Kidney (tissue), 13 donors: ENCODE measurements at regions not wholly inside any gene's neighbourhood (a gene's known extent, or its start where the extent isn't known, plus 50 kb on each side); places are given as distances from the start of the nearest gene placed in this dataset.

ENCODE experiments used
- DNase-seq, 5 donors: peaks; one replicate each; pipeline ENCODE4 v3.0.0-alpha.2; 2013 to 2020
- FAIRE-seq: peaks from 2 replicates; lab custom pipeline; 2012; peaks lifted over from hg19 to GRCh38; lab: Jason Lieb, UNC
- H3K27ac ChIP-seq, 2 donors: one replicate each; pipeline ENCODE4 v1.7.0; 2013; ENCODE audit warnings: low read depth in 2 of 2, low read length in 2 of 2, inconsistent platforms in 1 of 2
- H3K27me3 ChIP-seq: one replicate; pipeline ENCODE4 v1.7.1; 2013; ENCODE audit warnings: low read length, inconsistent platforms; ENCODE audit not compliant: control insufficient read depth, insufficient read depth
- H3K36me3 ChIP-seq, 3 donors: one replicate each; pipeline versions ENCODE4 v1.7.0 to v1.7.1; 2013; ENCODE audit warnings: low read length in 3 of 3, control low read depth in 1 of 3, inconsistent platforms in 1 of 3; ENCODE audit not compliant: insufficient read depth in 3 of 3, control insufficient read depth in 2 of 3
- H3K4me1 ChIP-seq, 3 donors: one replicate each; pipeline versions ENCODE4 v1.7.0 to v1.7.1; 2013; ENCODE audit warnings: low read length in 3 of 3, inconsistent platforms in 1 of 3, low read depth in 1 of 3; ENCODE audit not compliant: control insufficient read depth in 2 of 3, insufficient read depth in 2 of 3
- H3K4me3 ChIP-seq, 3 donors: one replicate each; pipeline versions ENCODE4 v1.7.0 to v1.8.1; 2013; ENCODE audit warnings: low read length in 3 of 3, control low read depth in 1 of 3, inconsistent platforms in 1 of 3
- H3K9ac ChIP-seq, 3 donors: one replicate each; pipeline versions ENCODE4 v1.7.0 to v1.7.1; 2013; ENCODE audit warnings: low read length in 3 of 3, control low read depth in 1 of 3, inconsistent platforms in 1 of 3
- H3K9me3 ChIP-seq, 3 donors: one replicate each; pipeline versions ENCODE4 v1.7.0 to v1.7.1; 2013; ENCODE audit warnings: low read length in 3 of 3, control low read depth in 1 of 3, inconsistent platforms in 1 of 3; ENCODE audit not compliant: control insufficient read depth in 2 of 3, insufficient read depth in 1 of 3
- CTCF ChIP-seq: IDR thresholded peaks from 3 replicates; pipeline ENCODE4 v1.5.1; 2012; ENCODE audit warnings: mild to moderate bottlenecking, moderate library complexity, borderline replicate concordance; ENCODE audit not compliant: insufficient read depth; ENCODE audit errors: extremely low read depth
- intact Hi-C: fragments of 100-400 bp; cut with DNase I; formaldehyde crosslinking; loops from one replicate; pipeline ENCODE4 v1.11.1; 2022
- donor health status: control.
- donor health status: control.
- donor health status: control.
- donor health status: control.
- donor health status: control.
- donor health status: DM: yes; HTN: yes; CAD: no.
- donor health status: Normal renal cell carcinoma (clear cell type).

GRCh38 chr9:113781381-113781780 lies 94.7 kb upstream of the ZNF618 start:
- FAIRE-seq, result no peak
- intact Hi-C loops, result no loop called here
- H3K9ac ChIP-seq, result no peak overlapping the region

DNA sequence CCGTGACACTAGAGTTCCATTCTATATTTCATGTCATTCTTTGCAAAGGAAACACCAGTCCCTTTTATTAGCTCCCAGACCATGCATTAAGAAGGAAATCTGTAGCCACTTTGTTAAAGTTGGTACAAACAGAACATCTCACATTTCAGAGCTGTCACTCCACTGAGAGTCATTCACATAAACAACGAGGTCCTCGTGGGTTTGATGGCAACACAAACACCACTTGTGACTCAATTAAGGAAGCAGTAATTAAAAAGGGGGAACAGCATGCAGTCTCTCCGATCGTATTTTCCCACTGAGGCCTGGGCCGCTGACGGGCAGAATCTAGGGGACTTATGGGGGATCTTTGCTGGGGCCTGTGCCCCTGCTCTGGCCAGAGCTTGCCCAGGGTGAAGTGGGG lies 94.2 kb upstream of the ZNF618 start:
- no peak for TF ChIP-seq CTCF
- no peaks in the 10 kb centered on the region for H3K9me3 ChIP-seq
- H3K27ac ChIP-seq, result no peak overlapping the region
- no peak overlapping the region for H3K9ac ChIP-seq
- no peak for FAIRE-seq
- no peaks in the 10 kb centered on the region for H3K27me3 ChIP-seq
- H3K4me1 ChIP-seq, result no peaks in the 10 kb centered on the region
- intact Hi-C loops, result no loop called here
- no peaks in the 10 kb centered on the region for H3K36me3 ChIP-seq
- DNase-seq, result peak in 2 of 5 donors; percentile 14 to 21
- no peak overlapping the region for H3K4me3 ChIP-seq

More at GRCh38 chr9:113781381-113781780, 94.7 kb upstream of the ZNF618 start:
- Histone ChIP-seq H3K36me3 (no peaks in the 10 kb centered on the region), H3K27ac (no peak overlapping the region), H3K4me3 (no peak overlapping the region), H3K9me3 (no peaks in the 10 kb centered on the region), H3K4me1 (no peaks in the 10 kb centered on the region), H3K27me3 (no peaks in the 10 kb centered on the region)
- DNase-seq, result no peak
- TF ChIP-seq CTCF, result no peak

GRCh38 chr9:113783475-113783874 lies 92.6 kb upstream of the ZNF618 start:
- H3K9me3 ChIP-seq, result no peaks in the 10 kb centered on the region
- H3K36me3 ChIP-seq, result no peaks in the 10 kb centered on the region
- TF ChIP-seq CTCF, result no peak
- H3K4me3 ChIP-seq, result no peak overlapping the region
- H3K27ac ChIP-seq, result no peak overlapping the region
- H3K9ac ChIP-seq, result no peak overlapping the region
- H3K27me3 ChIP-seq, result no peaks in the 10 kb centered on the region
- H3K4me1 ChIP-seq, result no peaks in the 10 kb centered on the region
- no peak for FAIRE-seq
- intact Hi-C loops, result no loop called here
- DNase-seq, result no peak

- no peak for FAIRE-seq
Observed at GRCh38 chr9:113785334-113785733, 90.8 kb upstream of the ZNF618 start.

More at GRCh38 chr9:113785334-113785733, 90.8 kb upstream of the ZNF618 start:
- intact Hi-C loops, result no loop called here
- Histone ChIP-seq H3K9me3 (no peaks in the 10 kb centered on the region), H3K4me1 (no peaks in the 10 kb centered on the region), H3K9ac (no peak overlapping the region), H3K36me3 (no peaks in the 10 kb centered on the region), H3K27ac (no peak overlapping the region), H3K27me3 (no peaks in the 10 kb centered on the region), H3K4me3 (no peak overlapping the region)
- DNase-seq, result no peak
- TF ChIP-seq CTCF, result no peak
